HCT116 (cell line): ENCODE measurements at regions not wholly inside any gene's neighbourhood (a gene's known extent, or its start where the extent isn't known, plus 50 kb on each side); places are given as distances from the start of the nearest gene placed in this dataset.

ENCODE experiments used
- ATAC-seq: fragments of 200-7000 bp; cut with Tn5 transposase; 2 replicates; pipeline ENCODE4 v1.9.1; 2020; ENCODE audit warnings: mild to moderate bottlenecking, moderate library complexity
- BruUV-seq: library from RNA; stranded (reverse); fragments of 400-500 nt; replicated peaks from 2 replicates; lab custom pipeline; 2021; lab: Mats Ljungman, UMichigan
- CTCF ChIA-PET: fragments of 300-600 bp; sonication (Branson Sonifier 250); formaldehyde crosslinking; loops from one replicate; lab custom pipeline; 2021; ENCODE audit warnings: antibody characterized with exemption; lab: Charles Lee
- POLR2A ChIA-PET: fragments of 300-600, 350-600 bp; sonication (Branson Sonifier 250); formaldehyde crosslinking; loops from one replicate; lab custom pipeline; 2021; ENCODE audit warnings: antibody characterized with exemption; lab: Charles Lee
- RAD21 ChIA-PET, 2 experiments: fragments of 300-600 bp; sonication (Branson Sonifier 250); formaldehyde crosslinking; loops; one replicate each; lab custom pipeline; 2023; ENCODE audit warnings: low total read pairs in 2 of 2; ENCODE audit not compliant: uncharacterized antibody in 2 of 2, unreplicated experiment in 2 of 2, low non-redundant PET in 1 of 2; lab: Charles Lee
- DNase-seq: peaks from one replicate; pipeline ENCODE4 v3.0.0-alpha.2; 2010; ENCODE audit warnings: low read depth, low spot score
- H2AFZ ChIP-seq: fragments of 200-600 bp; shearing (Covaris generic), sonication (generic); 2 replicates; pipeline ENCODE4 v1.6.1; 2017; ENCODE audit warnings: low read depth, mixed run types, mixed read lengths, antibody characterized with exemption, low read length; ENCODE audit not compliant: poor library complexity, severe bottlenecking
- H3K27ac ChIP-seq: 2 replicates; pipeline ENCODE4 v1.5.1; 2012; ENCODE audit warnings: low read depth, low read length
- H3K27me3 ChIP-seq: fragments of 200-600 bp; sonication (generic); 2 replicates; pipeline ENCODE4 v1.6.1; 2016; ENCODE audit warnings: mixed run types, low read length, mixed read lengths; ENCODE audit not compliant: insufficient read depth
- H3K36me3 ChIP-seq, 2 experiments: fragments of 200-500 bp in 1 of 2; fragments of 200-600 bp in 1 of 2; sonication (Bioruptor generic) in 1 of 2; sonication (generic) in 1 of 2; 2 replicates each; pipeline versions ENCODE4 v1.5.1 to v1.6.1; 2014 to 2016; ENCODE audit warnings: low read length in 2 of 2, inconsistent platforms in 1 of 2, mixed read lengths in 1 of 2, mixed run types in 1 of 2; ENCODE audit not compliant: insufficient read depth in 2 of 2, control insufficient read depth in 1 of 2
- H3K4me1 ChIP-seq, 2 experiments: fragments of 200-600 bp in 1 of 2; sonication (generic) in 1 of 2; 2 replicates each; pipeline versions ENCODE4 v1.5.1 to v1.6.1; 2012 to 2017; ENCODE audit warnings: low read length in 2 of 2, inconsistent platforms in 1 of 2, mild to moderate bottlenecking in 1 of 2, mixed read lengths in 1 of 2, mixed run types in 1 of 2, moderate library complexity in 1 of 2; ENCODE audit not compliant: insufficient read depth in 2 of 2, control insufficient read depth in 1 of 2
- H3K4me2 ChIP-seq: fragments of 200-600 bp; sonication (generic); 2 replicates; pipeline ENCODE4 v1.6.1; 2017; ENCODE audit warnings: mixed run types, low read length, mixed read lengths
- H3K4me3 ChIP-seq, 2 experiments: fragments of 200-600 bp in 1 of 2; sonication (generic) in 1 of 2; replicated peaks in 1 of 2; 2 replicates each; pipeline ENCODE4 v1.5.1; 2011 to 2016; ENCODE audit warnings: low read length in 2 of 2, control low read depth in 1 of 2, low read depth in 1 of 2, mild to moderate bottlenecking in 1 of 2, mixed read lengths in 1 of 2, mixed run types in 1 of 2
- H3K79me2 ChIP-seq: fragments of 200-600 bp; sonication (generic); 2 replicates; pipeline ENCODE4 v1.6.1; 2017; ENCODE audit warnings: mild to moderate bottlenecking, mixed run types, low read length, moderate library complexity, mixed read lengths; ENCODE audit not compliant: insufficient read depth
- H3K9ac ChIP-seq: fragments of 200-600 bp; sonication (generic); 2 replicates; pipeline ENCODE4 v1.6.1; 2016; ENCODE audit warnings: low read length, mixed read lengths
- H3K9me2 ChIP-seq: fragments of 200-600 bp; sonication (generic), shearing (Covaris generic); 2 replicates; pipeline ENCODE4 v1.6.1; 2017; ENCODE audit warnings: mixed run types, mild to moderate bottlenecking, moderate library complexity; ENCODE audit not compliant: insufficient read depth
- H3K9me3 ChIP-seq, 2 experiments: fragments of 200-500 bp in 1 of 2; fragments of 200-600 bp in 1 of 2; sonication (Bioruptor generic) in 1 of 2; sonication (generic) in 1 of 2; 2 replicates each; pipeline ENCODE4 v1.6.1; 2014 to 2017; ENCODE audit warnings: low read length in 2 of 2, mixed read lengths in 2 of 2, inconsistent platforms in 1 of 2, low read depth in 1 of 2, mild to moderate bottlenecking in 1 of 2, mixed run types in 1 of 2, moderate library complexity in 1 of 2; ENCODE audit not compliant: control insufficient read depth in 1 of 2, insufficient read depth in 1 of 2
- H4K20me1 ChIP-seq: fragments of 200-600 bp; sonication (generic), shearing (Covaris generic); 2 replicates; pipeline ENCODE4 v1.6.1; 2017; ENCODE audit warnings: mixed run types, mild to moderate bottlenecking, moderate library complexity; ENCODE audit not compliant: insufficient read depth
- EZH2phosphoT487 ChIP-seq: fragments of 200-600 bp; IDR thresholded peaks from 2 replicates; pipeline ENCODE4 v1.6.1; 2018; ENCODE audit warnings: antibody characterized with exemption, borderline replicate concordance
- POLR2A ChIP-seq: IDR thresholded peaks from 2 replicates; pipeline ENCODE4 v1.7.0; 2011; ENCODE audit warnings: borderline replicate concordance; ENCODE audit not compliant: insufficient read depth, insufficient read length; ENCODE audit errors: extremely low read depth
- POLR2AphosphoS5 ChIP-seq: IDR thresholded peaks from 2 replicates; pipeline ENCODE4 v1.6.1; 2011; ENCODE audit warnings: mild to moderate bottlenecking, low read depth, low read length, moderate library complexity
- TCF7L2 ChIP-seq: IDR thresholded peaks from 2 replicates; pipeline ENCODE4 v1.7.0; 2011; ENCODE audit warnings: borderline replicate concordance, inconsistent platforms; ENCODE audit not compliant: insufficient read depth, insufficient read length; ENCODE audit errors: extremely low read depth
- intact Hi-C: fragments of 100-400 bp; cut with micrococcal nuclease; formaldehyde crosslinking; loops from 2 replicates; pipeline ENCODE4 v1.10.0; 2022

GRCh38 chr6:7042654-7043545 is 64.9 kb upstream of the RREB1 start:
- H3K79me2 ChIP-seq = no peaks in the 10 kb centered on the region
- no peaks in the 10 kb centered on the region for H3K36me3 ChIP-seq
- H3K9me3 ChIP-seq = no peaks in the 10 kb centered on the region
- no TSS peak for BruUV-seq
- peaks cover 0 to 18% of the 10 kb centered on the region in 2 experiments; a peak in 2 of 4 replicates for H3K4me1 ChIP-seq
- H3K27me3 ChIP-seq = no peaks in the 10 kb centered on the region
- intact Hi-C loops = no loop called here
- POLR2A ChIA-PET = interaction anchor here (1.5 kb wide), 1 partner anchor 34 kb away, joined by 4 read pairs; no protein-coding TSS in a partner anchor
- peak; percentile 32; the same call in 1 of the 2 replicates for ATAC-seq
- no peak overlapping the region for H3K9ac ChIP-seq
- no peak overlapping the region for H3K27ac ChIP-seq
- DNase-seq = no peak
- H3K9me2 ChIP-seq = no peaks in the 10 kb centered on the region
- RAD21 ChIA-PET = no interaction called here
- no peaks in the 10 kb centered on the region for H4K20me1 ChIP-seq
- H2AFZ ChIP-seq = peak overlapping the region; percentile 72
- TF ChIP-seq POLR2AphosphoS5 (no peak), EZH2phosphoT487 (no peak), POLR2A (no peak), TCF7L2 (no peak)
- TF ChIP-seq, all 23 proteins: peak for 0
- no peak overlapping the region for H3K4me3 ChIP-seq
- H3K4me2 ChIP-seq = 0 out of 2 replicates have a peak overlapping the region, but pooled peaks have one; percentile 10
- CTCF ChIA-PET = no interaction called here

GRCh38 chr6:7045331-7045730 is 62.4 kb upstream of the RREB1 start:
- Histone ChIP-seq H3K36me3 (no peaks in the 10 kb centered on the region), H3K27ac (no peak overlapping the region), H3K27me3 (no peaks in the 10 kb centered on the region), H4K20me1 (no peaks in the 10 kb centered on the region), H2AFZ (no peak overlapping the region), H3K9ac (no peak overlapping the region), H3K9me2 (no peaks in the 10 kb centered on the region), H3K9me3 (no peaks in the 10 kb centered on the region)
- BruUV-seq = no TSS peak
- ATAC-seq = no peak
- POLR2A ChIA-PET = no interaction called here
- intact Hi-C loops = no loop called here
- no peak for TF ChIP-seq TCF7L2
- TF ChIP-seq, all 23 proteins: peak for 0
- no peak overlapping the region for H3K4me3 ChIP-seq
- H3K4me1 ChIP-seq = peaks cover 0 to 23% of the 10 kb centered on the region in 2 experiments; a peak in 2 of 4 replicates
- ChIA-PET RAD21 (no interaction called here), CTCF (no interaction called here)
- H3K79me2 ChIP-seq = no peaks in the 10 kb centered on the region
- H3K4me2 ChIP-seq = no peak overlapping the region
- DNase-seq = no peak
